Kidney (tissue), 13 donors: ENCODE measurements at regions not wholly inside any gene's neighbourhood (a gene's known extent, or its start where the extent isn't known, plus 50 kb on each side); places are given as distances from the start of the nearest gene placed in this dataset.

Experiments
- DNase-seq, 5 donors: peaks; one replicate each; pipeline ENCODE4 v3.0.0-alpha.2; 2013 to 2020
- FAIRE-seq: peaks from 2 replicates; lab custom pipeline; 2012; peaks lifted over from hg19 to GRCh38; lab: Jason Lieb, UNC
- H3K27ac ChIP-seq, 2 donors: one replicate each; pipeline ENCODE4 v1.7.0; 2013; ENCODE audit warnings: low read depth in 2 of 2, low read length in 2 of 2, inconsistent platforms in 1 of 2
- H3K27me3 ChIP-seq: one replicate; pipeline ENCODE4 v1.7.1; 2013; ENCODE audit warnings: low read length, inconsistent platforms; ENCODE audit not compliant: control insufficient read depth, insufficient read depth
- H3K36me3 ChIP-seq, 3 donors: one replicate each; pipeline versions ENCODE4 v1.7.0 to v1.7.1; 2013; ENCODE audit warnings: low read length in 3 of 3, control low read depth in 1 of 3, inconsistent platforms in 1 of 3; ENCODE audit not compliant: insufficient read depth in 3 of 3, control insufficient read depth in 2 of 3
- H3K4me1 ChIP-seq, 3 donors: one replicate each; pipeline versions ENCODE4 v1.7.0 to v1.7.1; 2013; ENCODE audit warnings: low read length in 3 of 3, inconsistent platforms in 1 of 3, low read depth in 1 of 3; ENCODE audit not compliant: control insufficient read depth in 2 of 3, insufficient read depth in 2 of 3
- H3K4me3 ChIP-seq, 3 donors: one replicate each; pipeline versions ENCODE4 v1.7.0 to v1.8.1; 2013; ENCODE audit warnings: low read length in 3 of 3, control low read depth in 1 of 3, inconsistent platforms in 1 of 3
- H3K9ac ChIP-seq, 3 donors: one replicate each; pipeline versions ENCODE4 v1.7.0 to v1.7.1; 2013; ENCODE audit warnings: low read length in 3 of 3, control low read depth in 1 of 3, inconsistent platforms in 1 of 3
- H3K9me3 ChIP-seq, 3 donors: one replicate each; pipeline versions ENCODE4 v1.7.0 to v1.7.1; 2013; ENCODE audit warnings: low read length in 3 of 3, control low read depth in 1 of 3, inconsistent platforms in 1 of 3; ENCODE audit not compliant: control insufficient read depth in 2 of 3, insufficient read depth in 1 of 3
- CTCF ChIP-seq: IDR thresholded peaks from 3 replicates; pipeline ENCODE4 v1.5.1; 2012; ENCODE audit warnings: mild to moderate bottlenecking, moderate library complexity, borderline replicate concordance; ENCODE audit not compliant: insufficient read depth; ENCODE audit errors: extremely low read depth
- intact Hi-C: fragments of 100-400 bp; cut with DNase I; formaldehyde crosslinking; loops from one replicate; pipeline ENCODE4 v1.11.1; 2022
- donor health status: control.
- donor health status: control.
- donor health status: control.
- donor health status: control.
- donor health status: control.
- donor health status: DM: yes; HTN: yes; CAD: no.
- donor health status: Normal renal cell carcinoma (clear cell type).

GRCh38 chr3:177931346-177931745 is 604.9 kb upstream of the KCNMB2 start:
- DNase-seq = no peak
- no peak for TF ChIP-seq CTCF
- no peaks in the 10 kb centered on the region for H3K36me3 ChIP-seq
- H3K27ac ChIP-seq = no peak overlapping the region
- H3K4me1 ChIP-seq = peaks cover 0 to 9% (median 0%) of the 10 kb centered on the region in 3 donors
- H3K9me3 ChIP-seq = no peaks in the 10 kb centered on the region
- no peak overlapping the region for H3K4me3 ChIP-seq
- H3K9ac ChIP-seq = no peak overlapping the region
- FAIRE-seq = no peak
- intact Hi-C loops = no loop called here
- no peaks in the 10 kb centered on the region for H3K27me3 ChIP-seq

GRCh38 chr3:177932346-177932745 is 603.9 kb upstream of the KCNMB2 start:
- no peak overlapping the region for H3K4me3 ChIP-seq
- DNase-seq (no peak), FAIRE-seq (no peak)
- H3K36me3 ChIP-seq = no peaks in the 10 kb centered on the region
- TF ChIP-seq CTCF = no peak
- H3K4me1 ChIP-seq = peaks cover 0 to 9% (median 0%) of the 10 kb centered on the region in 3 donors
- H3K9ac ChIP-seq = no peak overlapping the region
- intact Hi-C loops = no loop called here
- no peaks in the 10 kb centered on the region for H3K27me3 ChIP-seq
- H3K9me3 ChIP-seq = no peaks in the 10 kb centered on the region
- H3K27ac ChIP-seq = no peak overlapping the region

GRCh38 chr3:177932750-177933660 is 603.2 kb upstream of the KCNMB2 start:
- Histone ChIP-seq H3K4me1 (peaks cover 0 to 9% (median 0%) of the 10 kb centered on the region in 3 donors), H3K27ac (no peak overlapping the region), H3K4me3 (no peak overlapping the region), H3K9me3 (no peaks in the 10 kb centered on the region), H3K36me3 (no peaks in the 10 kb centered on the region), H3K27me3 (no peaks in the 10 kb centered on the region), H3K9ac (no peak overlapping the region)
- peak in 2 of 5 donors; percentile 29 to 37 for DNase-seq
- peak; percentile 86 for FAIRE-seq
- no peak for TF ChIP-seq CTCF
- intact Hi-C loops = no loop called here
